CD14-positive monocyte (primary cell): ENCODE measurements at regions not wholly inside any gene's neighbourhood (a gene's known extent, or its start where the extent isn't known, plus 50 kb on each side); places are given as distances from the start of the nearest gene placed in this dataset.
"Not testable (repeated sequence)": the region's sequence is repeated elsewhere in the genome, so short reads cannot be mapped to it uniquely, and the experiment has no call there.

ENCODE experiments used
- DNase-seq, 3 donors: peaks; one replicate each; pipeline ENCODE4 v3.0.0-alpha.2; 2011 to 2022
- H2AFZ ChIP-seq: 2 replicates; pipeline ENCODE4 v1.6.0; 2012; ENCODE audit warnings: mild to moderate bottlenecking, low read depth, low read length, inconsistent platforms; ENCODE audit not compliant: insufficient read depth, poor library complexity, severe bottlenecking
- H3K27ac ChIP-seq, 2 donors: 1 replicate in 1 of 2; 2 replicates in 1 of 2; pipeline ENCODE4 v1.5.1; 2012 to 2013; ENCODE audit warnings: low read length in 2 of 2, control low read depth in 1 of 2, inconsistent platforms in 1 of 2, low read depth in 1 of 2, mild to moderate bottlenecking in 1 of 2
- H3K27me3 ChIP-seq, 2 donors: one replicate each; pipeline versions ENCODE4 v1.6.0 to v1.6.1; 2011 to 2013; ENCODE audit warnings: low read length in 2 of 2; ENCODE audit not compliant: control insufficient read depth in 2 of 2, insufficient read depth in 2 of 2
- H3K36me3 ChIP-seq, 2 donors: replicated peaks in 1 of 2; 1 replicate in 1 of 2; 2 replicates in 1 of 2; pipeline versions ENCODE4 v1.5.1 to v1.6.1; 2012 to 2013; ENCODE audit warnings: low read length in 2 of 2, control low read depth in 1 of 2, inconsistent platforms in 1 of 2, mild to moderate bottlenecking in 1 of 2; ENCODE audit not compliant: insufficient read depth in 2 of 2, control insufficient read depth in 1 of 2
- H3K4me1 ChIP-seq, 2 donors: 1 replicate in 1 of 2; 2 replicates in 1 of 2; pipeline versions ENCODE4 v1.5.1 to v1.6.1; 2012 to 2013; ENCODE audit warnings: low read length in 2 of 2, control low read depth in 1 of 2, inconsistent platforms in 1 of 2, mild to moderate bottlenecking in 1 of 2, moderate library complexity in 1 of 2; ENCODE audit not compliant: insufficient read depth in 2 of 2, control insufficient read depth in 1 of 2
- H3K4me2 ChIP-seq: replicated peaks from 2 replicates; pipeline ENCODE3; 2012; ENCODE audit warnings: low read length, moderate library complexity, mild to moderate bottlenecking; ENCODE audit not compliant: poor library complexity, severe bottlenecking; ENCODE audit errors: extremely low read depth
- H3K4me3 ChIP-seq, 3 experiments: fragments of 200-600 bp in 1 of 3; sonication (generic) in 1 of 3; replicated peaks in 1 of 3; 1 replicate in 2 of 3; 2 replicates in 1 of 3; pipeline ENCODE4 v1.5.1; 2011 to 2013; ENCODE audit warnings: low read length in 3 of 3, mild to moderate bottlenecking in 3 of 3, control low read depth in 2 of 3, low read depth in 2 of 3, inconsistent platforms in 1 of 3, moderate library complexity in 1 of 3
- H3K79me2 ChIP-seq: 2 replicates; pipeline ENCODE4 v1.6.0; 2012; ENCODE audit warnings: mild to moderate bottlenecking, control low read depth, inconsistent platforms, low read length, moderate library complexity; ENCODE audit not compliant: insufficient read depth
- H3K9ac ChIP-seq: 2 replicates; pipeline ENCODE4 v1.6.0; 2017; ENCODE audit warnings: low read length, mild to moderate bottlenecking; ENCODE audit not compliant: insufficient read depth, poor library complexity, severe bottlenecking
- H3K9me3 ChIP-seq, 2 donors: replicated peaks in 1 of 2; 1 replicate in 1 of 2; 2 replicates in 1 of 2; pipeline versions ENCODE4 v1.5.1 to v1.6.1; 2012 to 2013; ENCODE audit warnings: low read length in 2 of 2, control low read depth in 1 of 2; ENCODE audit not compliant: control insufficient read depth in 1 of 2, insufficient read depth in 1 of 2
- H4K20me1 ChIP-seq: 2 replicates; pipeline ENCODE4 v1.6.0; 2012; ENCODE audit warnings: mild to moderate bottlenecking, low read length, control low read depth, moderate library complexity; ENCODE audit not compliant: insufficient read depth
- H3K27ac Mint-ChIP-seq, 7 donors: one replicate each; pipeline ENCODE4 v1.8.0; 2020; ENCODE audit warnings: mild to moderate bottlenecking in 7 of 7, mixed read lengths in 7 of 7, moderate library complexity in 6 of 7, inconsistent platforms in 2 of 7
- H3K27me3 Mint-ChIP-seq, 3 donors: one replicate each; pipeline ENCODE4 v1.8.0; 2021 to 2022; ENCODE audit warnings: low read depth in 3 of 3, mild to moderate bottlenecking in 3 of 3, mixed read lengths in 3 of 3, moderate library complexity in 3 of 3, inconsistent platforms in 1 of 3
- H3K36me3 Mint-ChIP-seq, 2 donors: one replicate each; pipeline ENCODE4 v1.8.0; 2020; ENCODE audit warnings: mixed read lengths in 2 of 2, inconsistent platforms in 1 of 2, mild to moderate bottlenecking in 1 of 2
- H3K4me1 Mint-ChIP-seq: one replicate; pipeline ENCODE4 v1.8.0; 2020; ENCODE audit warnings: mild to moderate bottlenecking, mixed read lengths
- H3K4me3 Mint-ChIP-seq, 2 donors: one replicate each; pipeline ENCODE4 v1.8.0; 2020; ENCODE audit warnings: mild to moderate bottlenecking in 2 of 2, mixed read lengths in 2 of 2, moderate library complexity in 1 of 2
- H3K9me3 Mint-ChIP-seq, 7 donors: one replicate each; pipeline ENCODE4 v1.8.0; 2020 to 2022; ENCODE audit warnings: mixed read lengths in 7 of 7, mild to moderate bottlenecking in 6 of 7, moderate library complexity in 6 of 7, inconsistent platforms in 2 of 7
- CTCF ChIP-seq: fragments of 200-600 bp; IDR thresholded peaks from one replicate; pipeline ENCODE4 v1.8.0; 2022; ENCODE audit warnings: antibody characterized with exemption, mild to moderate bottlenecking
- WGBS: methylation state at CpG from one replicate; pipeline ENCODE4 v1.1.5; 2013; ENCODE audit warnings: missing lambda C conversion rate; ENCODE audit not compliant: insufficient coverage; 5-methylcytosine and 5-hydroxymethylcytosine counted together
- intact Hi-C, 2 donors: fragments of 100-400 bp; cut with micrococcal nuclease; formaldehyde crosslinking; loops; one replicate each; pipeline versions ENCODE4 v1.15.0 to v1.15.1; 2023

GRCh38 chr12:24507827-24508226 is 441.1 kb downstream of the BCAT1 start:
- Histone ChIP-seq H3K79me2 (no peaks in the 10 kb centered on the region), H3K9ac (no peak overlapping the region), H3K4me1 (no peaks in the 10 kb centered on the region), H2AFZ (no peak overlapping the region), H3K36me3 (no peaks in the 10 kb centered on the region), H4K20me1 (no peaks in the 10 kb centered on the region), H3K27ac (no peak overlapping the region), H3K27me3 (no peaks in the 10 kb centered on the region), H3K4me2 (no peak overlapping the region), H3K9me3 (no peaks in the 10 kb centered on the region), H3K4me3 (no peak overlapping the region)
- Mint-ChIP-seq H3K27me3 (peaks cover 0 to 1% (median 0%) of the 10 kb centered on the region in 3 donors), H3K27ac (no peak overlapping the region), H3K4me1 (no peaks in the 10 kb centered on the region), H3K4me3 (no peak overlapping the region), H3K36me3 (no peaks in the 10 kb centered on the region), H3K9me3 (peaks cover 0 to 7% (median 0%) of the 10 kb centered on the region in 7 donors)
- 97% methylated on average over 2 of the region's 2 CpGs for WGBS
- no peak for TF ChIP-seq CTCF
- no peak for DNase-seq
- intact Hi-C loops: no loop called here

- Mint-ChIP-seq H3K27me3 (peaks cover 0 to 1% (median 0%) of the 10 kb centered on the region in 3 donors), H3K9me3 (peaks cover 0 to 7% (median 0%) of the 10 kb centered on the region in 7 donors), H3K36me3 (no peaks in the 10 kb centered on the region), H3K4me3 (no peak overlapping the region), H3K27ac (no peak overlapping the region), H3K4me1 (no peaks in the 10 kb centered on the region)
- H3K9ac ChIP-seq: no peak overlapping the region
- no peak overlapping the region for H2AFZ ChIP-seq
- H3K4me2 ChIP-seq: no peak overlapping the region
- no peaks in the 10 kb centered on the region for H4K20me1 ChIP-seq
- intact Hi-C loops: no loop called here
- H3K4me1 ChIP-seq: no peaks in the 10 kb centered on the region
- no peaks in the 10 kb centered on the region for H3K36me3 ChIP-seq
- no peak for DNase-seq
- H3K27ac ChIP-seq: no peak overlapping the region
- H3K27me3 ChIP-seq: no peaks in the 10 kb centered on the region
- WGBS: no CpG with 5 or more reads among the region's 7 CpGs
- no peaks in the 10 kb centered on the region for H3K9me3 ChIP-seq
- H3K4me3 ChIP-seq: no peak overlapping the region
- H3K79me2 ChIP-seq: no peaks in the 10 kb centered on the region
- TF ChIP-seq CTCF: no peak
Observed at GRCh38 chr12:24505366-24506015, 443.4 kb downstream of the BCAT1 start.

- intact Hi-C loops, H3K9ac ChIP-seq, H4K20me1 ChIP-seq, DNase-seq, H3K4me1 Mint-ChIP-seq, H3K9me3 ChIP-seq, H3K4me1 ChIP-seq, H3K4me3 Mint-ChIP-seq, H3K27me3 ChIP-seq, H3K27me3 Mint-ChIP-seq, H2AFZ ChIP-seq, H3K36me3 ChIP-seq, H3K27ac ChIP-seq, H3K4me2 ChIP-seq, H3K27ac Mint-ChIP-seq, H3K9me3 Mint-ChIP-seq, H3K79me2 ChIP-seq, H3K36me3 Mint-ChIP-seq, H3K4me3 ChIP-seq: not testable (repeated sequence)
- WGBS: no CpG with 5 or more reads among the region's 1 CpG
Observed at GRCh38 chr12:24503477-24503876, 445.4 kb downstream of the BCAT1 start.
